GM19395 (cell line): ENCODE measurements at regions not wholly inside any gene's neighbourhood (a gene's known extent, or its start where the extent isn't known, plus 50 kb on each side); places are given as distances from the start of the nearest gene placed in this dataset.

Source experiments
- ATAC-seq: cut with Tn5 transposase; IDR thresholded peaks from one replicate; pipeline ENCODE4 v1.9.1; 2021; ENCODE audit warnings: mild to moderate bottlenecking, moderate library complexity; ENCODE audit not compliant: unreplicated experiment

- no peak for ATAC-seq
Observed at GRCh38 chr14:46306267-46306666, 345.3 kb downstream of the RPL10L start.

- ATAC-seq, result no peak
Observed at GRCh38 chr14:46300765-46301164, 350.8 kb downstream of the RPL10L start.

GRCh38 chr14:46290706-46291105 is 360.9 kb downstream of the RPL10L start:
- no peak for ATAC-seq

GRCh38 chr14:46279776-46280175 is 371.8 kb downstream of the RPL10L start:
- ATAC-seq, result no peak

- ATAC-seq, result no peak
Observed at GRCh38 chr14:46279327-46279726, 372.3 kb downstream of the RPL10L start.

- ATAC-seq, result no peak
Observed at GRCh38 chr14:46259536-46259935, 392.0 kb downstream of the RPL10L start.

- no peak for ATAC-seq
Observed at GRCh38 chr14:46256381-46256780, 395.2 kb downstream of the RPL10L start.

- ATAC-seq, result no peak
Observed at GRCh38 chr14:46250113-46250703, 401.4 kb downstream of the RPL10L start.

GRCh38 chr14:46248001-46248630 is 403.5 kb downstream of the RPL10L start:
- ATAC-seq, result no peak

GRCh38 chr14:46245276-46245675 is 406.3 kb downstream of the RPL10L start:
- no peak for ATAC-seq

- ATAC-seq, result no peak
Observed at GRCh38 chr14:46233786-46234185, 417.8 kb downstream of the RPL10L start.

- ATAC-seq, result no peak
Observed at GRCh38 chr14:46230540-46230939, 421.0 kb downstream of the RPL10L start.

GRCh38 chr14:46215801-46216200 is 435.8 kb downstream of the RPL10L start:
- no peak for ATAC-seq

GRCh38 chr14:46198676-46199075 is 452.9 kb downstream of the RPL10L start:
- no peak for ATAC-seq

- ATAC-seq, result no peak
Observed at GRCh38 chr14:46197856-46198255, 453.7 kb downstream of the RPL10L start.
